HepG2 (cell line): ENCODE measurements at regions not wholly inside any gene's neighbourhood (a gene's known extent, or its start where the extent isn't known, plus 50 kb on each side); places are given as distances from the start of the nearest gene placed in this dataset.

Source experiments
- ATAC-seq: fragments of 200-7000 bp; cut with Tn5 transposase; 3 replicates; pipeline ENCODE4 v1.9.1; 2020; ENCODE audit warnings: mild to moderate bottlenecking, moderate library complexity
- BruUV-seq: library from RNA; stranded (reverse); fragments of 400-500 nt; replicated peaks from 2 replicates; lab custom pipeline; 2021; lab: Mats Ljungman, UMichigan
- CTCF ChIA-PET: fragments of 300-600 bp; formaldehyde crosslinking; extraction: SDS; loops from one replicate; lab custom pipeline; 2021; ENCODE audit warnings: low total read pairs, inconsistent platforms, low intra/inter-chr PET ratio; lab: Yijun Ruan, JAX
- POLR2A ChIA-PET: fragments of 350-600 bp; sonication (Branson Sonifier 250); formaldehyde crosslinking; loops from one replicate; lab custom pipeline; 2020; ENCODE audit warnings: antibody characterized with exemption, inconsistent platforms; lab: Yijun Ruan, JAX
- DNase-seq: peaks from one replicate; pipeline ENCODE4 v3.0.0-alpha.2; 2015; ENCODE audit warnings: low spot score
- FAIRE-seq: peaks from 3 replicates; lab custom pipeline; 2011; peaks lifted over from hg19 to GRCh38; lab: Jason Lieb, UNC
- H2AFZ ChIP-seq: one replicate; pipeline ENCODE4 v1.6.1; 2011; ENCODE audit warnings: low read length, inconsistent platforms
- H3K27ac ChIP-seq: fragments of 300-600 bp; 3 replicates; pipeline ENCODE4 v1.8.0; 2011; ENCODE audit warnings: mixed run types, mild to moderate bottlenecking, mixed read lengths, low read length, inconsistent platforms; ENCODE audit not compliant: insufficient read depth; ENCODE audit errors: extremely low read length
- H3K27me3 ChIP-seq, 2 experiments: fragments of 200-600 bp in 1 of 2; 2 replicates in 1 of 2; 3 replicates in 1 of 2; pipeline versions ENCODE4 v1.6.0 to v1.8.0; 2011; ENCODE audit warnings: low read length in 2 of 2, mild to moderate bottlenecking in 2 of 2, moderate library complexity in 2 of 2, inconsistent platforms in 1 of 2; ENCODE audit not compliant: insufficient read depth in 2 of 2, control insufficient read depth in 1 of 2
- H3K36me3 ChIP-seq, 2 experiments: fragments of 200-600 bp in 1 of 2; replicated peaks in 1 of 2; 2 replicates in 1 of 2; 3 replicates in 1 of 2; pipeline versions ENCODE4 v1.5.1 to v1.8.0; 2011; ENCODE audit warnings: low read length in 2 of 2, inconsistent platforms in 1 of 2; ENCODE audit not compliant: insufficient read depth in 2 of 2, control insufficient read depth in 1 of 2
- H3K4me1 ChIP-seq: 2 replicates; pipeline ENCODE4 v1.5.1; 2012; ENCODE audit warnings: low read length, inconsistent platforms; ENCODE audit not compliant: insufficient read depth
- H3K4me2 ChIP-seq: 2 replicates; pipeline ENCODE4 v1.6.0; 2011; ENCODE audit warnings: low read depth, low read length, inconsistent platforms
- H3K4me3 ChIP-seq, 3 experiments: fragments of 200-600 bp in 1 of 3; sonication (generic), shearing (Covaris generic) in 1 of 3; replicated peaks in 1 of 3; 2 replicates each; pipeline ENCODE4 v1.5.1; 2011 to 2016; ENCODE audit warnings: low read length in 3 of 3, inconsistent platforms in 2 of 3, low read depth in 2 of 3, mild to moderate bottlenecking in 2 of 3, control low read depth in 1 of 3, mixed read lengths in 1 of 3; ENCODE audit not compliant: insufficient read depth in 1 of 3
- H3K79me2 ChIP-seq: one replicate; pipeline ENCODE4 v1.6.1; 2011; ENCODE audit warnings: low read length, inconsistent platforms; ENCODE audit not compliant: insufficient read depth
- H3K9ac ChIP-seq: 2 replicates; pipeline ENCODE4 v1.6.0; 2011; ENCODE audit warnings: mild to moderate bottlenecking, low read depth, low read length, inconsistent platforms; ENCODE audit not compliant: insufficient read depth
- H3K9me3 ChIP-seq: 2 replicates; pipeline ENCODE4 v1.5.1; 2012; ENCODE audit warnings: mild to moderate bottlenecking, low read length
- H4K20me1 ChIP-seq: 2 replicates; pipeline ENCODE4 v1.6.0; 2011; ENCODE audit warnings: inconsistent platforms, mild to moderate bottlenecking, low read length, moderate library complexity; ENCODE audit not compliant: insufficient read depth
- DR1 ChIP-seq: sonication (generic); formaldehyde crosslinking; IDR thresholded peaks from 2 replicates; pipeline ENCODE4 v1.8.0; 2021; ENCODE audit warnings: mild to moderate bottlenecking, missing genetic modification reagents, inconsistent platforms
- HNRNPK ChIP-seq: fragments of 200-400 bp; formaldehyde crosslinking; IDR thresholded peaks from 2 replicates; pipeline ENCODE4 v1.6.1; 2018; ENCODE audit warnings: low read length, low read depth, moderate library complexity, mild to moderate bottlenecking; ENCODE audit not compliant: poor library complexity, severe bottlenecking
- REST ChIP-seq, 2 experiments: IDR thresholded peaks; 2 replicates each; pipeline ENCODE4 v1.6.1; 2011 to 2012; ENCODE audit warnings: low read length in 2 of 2, borderline replicate concordance in 1 of 2, low read depth in 1 of 2, mild to moderate bottlenecking in 1 of 2, moderate library complexity in 1 of 2
- WGBS: methylation state at CpG from one replicate; pipeline ENCODE4 v1.1.6; 2017; ENCODE audit warnings: low lambda C conversion rate; 5-methylcytosine and 5-hydroxymethylcytosine counted together
- in situ Hi-C: cut with HindIII; loops from 2 replicates; pipeline ENCODE4 v1.10.0; 2017; ENCODE audit warnings: low pct_unique_long_range_greater_than_20kb; ENCODE audit not compliant: extremely low pct_ligation_motif_present
- intact Hi-C: fragments of 100-400 bp; cut with micrococcal nuclease; formaldehyde crosslinking; loops from one replicate; pipeline ENCODE4 v1.10.0; 2022; ENCODE audit not compliant: unreplicated experiment

- FAIRE-seq, result no peak
- no peak overlapping the region for H3K4me3 ChIP-seq
- no peaks in the 10 kb centered on the region for H4K20me1 ChIP-seq
- no peak for ATAC-seq
- peaks cover 17% of the 10 kb centered on the region for H3K4me1 ChIP-seq
- no peak for DNase-seq
- no peak overlapping the region for H2AFZ ChIP-seq
- no peak overlapping the region for H3K9ac ChIP-seq
- no peaks in the 10 kb centered on the region for H3K79me2 ChIP-seq
- no peaks in the 10 kb centered on the region for H3K27me3 ChIP-seq
- intact Hi-C loops (no loop called here), in situ Hi-C loops (no loop called here)
- POLR2A ChIA-PET, result no interaction called here
- no peak overlapping the region for H3K4me2 ChIP-seq
- 73% methylated on average over 3 of the region's 3 CpGs for WGBS
- no peak overlapping the region for H3K27ac ChIP-seq
- CTCF ChIA-PET, result no interaction called here
- no peak for TF ChIP-seq DR1 (CRISPR knock-in tag)
- no peaks in the 10 kb centered on the region for H3K36me3 ChIP-seq
- no peaks in the 10 kb centered on the region for H3K9me3 ChIP-seq
- BruUV-seq, result no TSS peak
These were observed 113.2 kb upstream of the EEA1 start for GRCh38 chr12:93042283-93042682.

GRCh38 chr12:93042684-93043083 is 113.6 kb upstream of the EEA1 start:
- no peak for DNase-seq
- Histone ChIP-seq H3K79me2 (no peaks in the 10 kb centered on the region), H3K4me2 (no peak overlapping the region), H4K20me1 (no peaks in the 10 kb centered on the region), H3K27me3 (no peaks in the 10 kb centered on the region), H3K27ac (no peak overlapping the region), H3K9me3 (no peaks in the 10 kb centered on the region), H3K4me1 (peaks cover 21% of the 10 kb centered on the region), H3K36me3 (no peaks in the 10 kb centered on the region), H3K9ac (no peak overlapping the region), H2AFZ (no peak overlapping the region), H3K4me3 (no peak overlapping the region)
- POLR2A ChIA-PET, result no interaction called here
- ATAC-seq, result no peak
- CTCF ChIA-PET, result no interaction called here
- FAIRE-seq, result no peak
- intact Hi-C loops (no loop called here), in situ Hi-C loops (no loop called here)
- WGBS, result 96% methylated on average over 6 of the region's 6 CpGs
- TF ChIP-seq HNRNPK, result peak; percentile 40
- no peak for TF ChIP-seq REST (IDR thresholded peaks at IDR 0.05; ENCODE audit: borderline replicate concordance in 1 of 2, low read depth in 1 of 2, low read length in 2 of 2)
- BruUV-seq, result no TSS peak
